HepG2 (cell line): ENCODE measurements at regions not wholly inside any gene's neighbourhood (a gene's known extent, or its start where the extent isn't known, plus 50 kb on each side); places are given as distances from the start of the nearest gene placed in this dataset.

Experiments
- GABPB1 ChIP-seq: IDR thresholded peaks from 2 replicates; pipeline ENCODE4 v1.6.1; 2016; ENCODE audit warnings: mild to moderate bottlenecking, missing genetic modification reagents, moderate library complexity, missing compliant biosample characterization
- PREB ChIP-seq: sonication (generic); formaldehyde crosslinking; IDR thresholded peaks from 2 replicates; pipeline ENCODE4 v1.4.0; 2020; ENCODE audit warnings: missing genetic modification reagents
- TF ChIP-seq, protein P1 (sequence below): sonication (generic); formaldehyde crosslinking; IDR thresholded peaks from one replicate; pipeline ENCODE4 v1.5.1; 2020; ENCODE audit warnings: mild to moderate bottlenecking, missing genetic modification reagents; ENCODE audit errors: not compliant biosample characterization
- TF ChIP-seq, protein P2 (sequence below): IDR thresholded peaks from 2 replicates; pipeline ENCODE4 v1.6.1; 2016; ENCODE audit warnings: control low read depth

DNA sequence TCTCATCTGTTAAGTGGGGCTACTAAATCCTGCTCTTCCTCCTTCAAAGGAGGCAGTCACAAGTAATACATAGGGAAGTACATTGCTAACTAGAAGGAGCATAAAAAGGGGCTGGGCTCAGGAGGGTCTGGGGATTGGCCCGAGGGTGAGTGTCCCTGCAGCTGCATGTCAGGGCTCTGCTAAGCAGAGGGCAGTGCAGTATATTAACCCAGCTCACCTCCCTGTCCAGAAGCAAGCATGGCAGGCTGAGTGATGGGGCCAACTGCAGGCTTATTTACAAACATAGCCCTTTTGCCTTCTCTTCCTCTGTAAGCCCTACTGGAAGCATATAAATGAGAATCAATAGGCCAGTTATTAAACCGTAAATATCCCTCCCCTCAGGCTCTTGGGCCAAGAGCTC lies 143.2 kb upstream of the PCBD1 start (continued):
- TF ChIP-seq, protein P1, sequence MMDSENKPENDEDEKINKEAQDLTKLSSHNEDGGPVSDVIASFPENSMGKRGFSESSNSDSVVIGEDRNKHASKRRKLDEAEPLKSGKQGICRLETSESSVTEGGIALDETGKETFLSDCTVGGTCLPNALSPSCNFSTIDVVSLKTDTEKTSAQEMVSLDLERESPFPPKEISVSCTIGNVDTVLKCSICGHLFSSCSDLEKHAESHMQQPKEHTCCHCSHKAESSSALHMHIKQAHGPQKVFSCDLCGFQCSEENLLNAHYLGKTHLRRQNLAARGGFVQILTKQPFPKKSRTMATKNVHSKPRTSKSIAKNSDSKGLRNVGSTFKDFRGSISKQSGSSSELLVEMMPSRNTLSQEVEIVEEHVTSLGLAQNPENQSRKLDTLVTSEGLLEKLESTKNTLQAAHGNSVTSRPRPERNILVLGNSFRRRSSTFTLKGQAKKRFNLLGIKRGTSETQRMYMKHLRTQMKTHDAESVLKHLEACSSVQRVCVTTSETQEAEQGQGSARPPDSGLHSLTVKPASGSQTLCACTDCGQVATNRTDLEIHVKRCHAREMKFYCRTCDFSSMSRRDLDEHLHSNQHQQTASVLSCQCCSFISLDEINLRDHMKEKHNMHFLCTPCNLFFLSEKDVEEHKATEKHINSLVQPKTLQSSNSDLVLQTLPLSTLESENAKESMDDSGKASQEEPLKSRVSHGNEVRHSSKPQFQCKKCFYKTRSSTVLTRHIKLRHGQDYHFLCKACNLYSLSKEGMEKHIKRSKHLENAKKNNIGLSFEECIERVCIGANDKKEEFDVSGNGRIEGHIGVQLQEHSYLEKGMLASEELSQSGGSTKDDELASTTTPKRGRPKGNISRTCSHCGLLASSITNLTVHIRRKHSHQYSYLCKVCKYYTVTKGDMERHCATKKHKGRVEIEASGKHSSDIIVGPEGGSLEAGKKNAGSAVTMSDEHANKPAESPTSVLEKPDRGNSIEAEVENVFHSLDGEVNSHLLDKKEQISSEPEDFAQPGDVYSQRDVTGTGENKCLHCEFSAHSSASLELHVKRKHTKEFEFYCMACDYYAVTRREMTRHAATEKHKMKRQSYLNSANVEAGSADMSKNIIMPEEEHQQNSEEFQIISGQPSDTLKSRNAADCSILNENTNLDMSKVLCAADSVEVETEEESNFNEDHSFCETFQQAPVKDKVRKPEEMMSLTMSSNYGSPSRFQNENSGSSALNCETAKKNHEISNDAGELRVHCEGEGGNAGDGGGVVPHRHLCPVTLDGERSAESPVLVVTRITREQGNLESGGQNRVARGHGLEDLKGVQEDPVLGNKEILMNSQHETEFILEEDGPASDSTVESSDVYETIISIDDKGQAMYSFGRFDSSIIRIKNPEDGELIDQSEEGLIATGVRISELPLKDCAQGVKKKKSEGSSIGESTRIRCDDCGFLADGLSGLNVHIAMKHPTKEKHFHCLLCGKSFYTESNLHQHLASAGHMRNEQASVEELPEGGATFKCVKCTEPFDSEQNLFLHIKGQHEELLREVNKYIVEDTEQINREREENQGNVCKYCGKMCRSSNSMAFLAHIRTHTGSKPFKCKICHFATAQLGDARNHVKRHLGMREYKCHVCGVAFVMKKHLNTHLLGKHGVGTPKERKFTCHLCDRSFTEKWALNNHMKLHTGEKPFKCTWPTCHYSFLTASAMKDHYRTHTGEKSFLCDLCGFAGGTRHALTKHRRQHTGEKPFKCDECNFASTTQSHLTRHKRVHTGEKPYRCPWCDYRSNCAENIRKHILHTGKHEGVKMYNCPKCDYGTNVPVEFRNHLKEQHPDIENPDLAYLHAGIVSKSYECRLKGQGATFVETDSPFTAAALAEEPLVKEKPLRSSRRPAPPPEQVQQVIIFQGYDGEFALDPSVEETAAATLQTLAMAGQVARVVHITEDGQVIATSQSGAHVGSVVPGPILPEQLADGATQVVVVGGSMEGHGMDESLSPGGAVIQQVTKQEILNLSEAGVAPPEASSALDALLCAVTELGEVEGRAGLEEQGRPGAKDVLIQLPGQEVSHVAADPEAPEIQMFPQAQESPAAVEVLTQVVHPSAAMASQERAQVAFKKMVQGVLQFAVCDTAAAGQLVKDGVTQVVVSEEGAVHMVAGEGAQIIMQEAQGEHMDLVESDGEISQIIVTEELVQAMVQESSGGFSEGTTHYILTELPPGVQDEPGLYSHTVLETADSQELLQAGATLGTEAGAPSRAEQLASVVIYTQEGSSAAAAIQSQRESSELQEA (CRISPR knock-in tag), result no peak
- TF ChIP-seq PREB (CRISPR knock-in tag) (no peak), GABPB1 (no peak)
- TF ChIP-seq, protein P2, sequence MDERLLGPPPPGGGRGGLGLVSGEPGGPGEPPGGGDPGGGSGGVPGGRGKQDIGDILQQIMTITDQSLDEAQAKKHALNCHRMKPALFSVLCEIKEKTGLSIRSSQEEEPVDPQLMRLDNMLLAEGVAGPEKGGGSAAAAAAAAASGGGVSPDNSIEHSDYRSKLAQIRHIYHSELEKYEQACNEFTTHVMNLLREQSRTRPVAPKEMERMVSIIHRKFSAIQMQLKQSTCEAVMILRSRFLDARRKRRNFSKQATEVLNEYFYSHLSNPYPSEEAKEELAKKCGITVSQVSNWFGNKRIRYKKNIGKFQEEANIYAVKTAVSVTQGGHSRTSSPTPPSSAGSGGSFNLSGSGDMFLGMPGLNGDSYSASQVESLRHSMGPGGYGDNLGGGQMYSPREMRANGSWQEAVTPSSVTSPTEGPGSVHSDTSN (CRISPR knock-in tag), result no peak
